Cardiac muscle cell (in vitro differentiated cells and primary cell): ENCODE measurements at regions not wholly inside any gene's neighbourhood (a gene's known extent, or its start where the extent isn't known, plus 50 kb on each side); places are given as distances from the start of the nearest gene placed in this dataset.

ENCODE experiments used
- DNase-seq, 2 donors: peaks; one replicate each; pipeline versions ENCODE4 v3.0.0 to v3.0.0-alpha.2; 2010 to 2017; ENCODE audit warnings: low read depth in 1 of 2, low spot score in 1 of 2
- H3K27ac ChIP-seq: fragments of 200-600 bp; sonication (generic); 2 replicates; pipeline ENCODE4 v1.5.1; 2016
- H3K27me3 ChIP-seq: fragments of 200-600 bp; sonication (generic); 2 replicates; pipeline ENCODE4 v1.6.0; 2016; ENCODE audit warnings: control low read depth
- H3K36me3 ChIP-seq: fragments of 200-600 bp; sonication (generic); 2 replicates; pipeline ENCODE4 v1.5.1; 2016; ENCODE audit warnings: control low read depth
- H3K4me1 ChIP-seq: fragments of 200-600 bp; sonication (generic); 2 replicates; pipeline ENCODE4 v1.8.1; 2017; ENCODE audit warnings: low read depth, mild to moderate bottlenecking, mixed run types
- H3K4me3 ChIP-seq: fragments of 200-600 bp; sonication (generic); 2 replicates; pipeline ENCODE4 v1.5.1; 2016; ENCODE audit warnings: mild to moderate bottlenecking
- H3K9me3 ChIP-seq: fragments of 200-600 bp; sonication (generic); 2 replicates; pipeline ENCODE4 v1.5.1; 2017; ENCODE audit warnings: low read depth, mild to moderate bottlenecking, control low read depth
- TF ChIP-seq, protein P1 (sequence below): IDR thresholded peaks from 2 replicates; pipeline ENCODE4 v1.5.1; 2012; ENCODE audit warnings: low read depth, mild to moderate bottlenecking, low read length

DNA sequence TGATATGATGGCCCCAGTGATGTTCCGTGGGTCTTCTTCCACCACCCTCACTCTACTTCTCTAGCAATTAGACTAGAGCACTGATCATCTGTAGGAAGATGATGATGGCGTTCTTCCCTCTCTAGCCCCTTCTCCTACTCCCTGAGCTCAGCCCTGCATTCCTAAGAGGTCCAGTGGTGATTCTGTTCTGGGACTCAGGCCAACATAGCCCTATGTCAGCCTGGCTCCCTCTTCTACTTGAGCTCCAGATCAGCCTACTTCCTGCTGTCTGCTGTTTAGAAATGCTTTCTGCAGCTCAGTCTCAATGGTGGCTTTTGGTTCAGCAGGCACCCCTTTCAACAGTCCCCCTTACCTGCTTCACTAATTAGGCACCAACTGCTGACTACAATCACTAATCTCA is 86.1 kb upstream of the ZBED5 start:
- Histone ChIP-seq H3K36me3 (no peaks in the 10 kb centered on the region), H3K4me1 (no peaks in the 10 kb centered on the region), H3K27ac (no peak overlapping the region), H3K27me3 (no peaks in the 10 kb centered on the region), H3K4me3 (no peak overlapping the region), H3K9me3 (no peaks in the 10 kb centered on the region)
- DNase-seq, result peak in 1 of 2 donors; percentile 80
- TF ChIP-seq, protein P1, sequence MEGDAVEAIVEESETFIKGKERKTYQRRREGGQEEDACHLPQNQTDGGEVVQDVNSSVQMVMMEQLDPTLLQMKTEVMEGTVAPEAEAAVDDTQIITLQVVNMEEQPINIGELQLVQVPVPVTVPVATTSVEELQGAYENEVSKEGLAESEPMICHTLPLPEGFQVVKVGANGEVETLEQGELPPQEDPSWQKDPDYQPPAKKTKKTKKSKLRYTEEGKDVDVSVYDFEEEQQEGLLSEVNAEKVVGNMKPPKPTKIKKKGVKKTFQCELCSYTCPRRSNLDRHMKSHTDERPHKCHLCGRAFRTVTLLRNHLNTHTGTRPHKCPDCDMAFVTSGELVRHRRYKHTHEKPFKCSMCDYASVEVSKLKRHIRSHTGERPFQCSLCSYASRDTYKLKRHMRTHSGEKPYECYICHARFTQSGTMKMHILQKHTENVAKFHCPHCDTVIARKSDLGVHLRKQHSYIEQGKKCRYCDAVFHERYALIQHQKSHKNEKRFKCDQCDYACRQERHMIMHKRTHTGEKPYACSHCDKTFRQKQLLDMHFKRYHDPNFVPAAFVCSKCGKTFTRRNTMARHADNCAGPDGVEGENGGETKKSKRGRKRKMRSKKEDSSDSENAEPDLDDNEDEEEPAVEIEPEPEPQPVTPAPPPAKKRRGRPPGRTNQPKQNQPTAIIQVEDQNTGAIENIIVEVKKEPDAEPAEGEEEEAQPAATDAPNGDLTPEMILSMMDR, result no peak

DNA sequence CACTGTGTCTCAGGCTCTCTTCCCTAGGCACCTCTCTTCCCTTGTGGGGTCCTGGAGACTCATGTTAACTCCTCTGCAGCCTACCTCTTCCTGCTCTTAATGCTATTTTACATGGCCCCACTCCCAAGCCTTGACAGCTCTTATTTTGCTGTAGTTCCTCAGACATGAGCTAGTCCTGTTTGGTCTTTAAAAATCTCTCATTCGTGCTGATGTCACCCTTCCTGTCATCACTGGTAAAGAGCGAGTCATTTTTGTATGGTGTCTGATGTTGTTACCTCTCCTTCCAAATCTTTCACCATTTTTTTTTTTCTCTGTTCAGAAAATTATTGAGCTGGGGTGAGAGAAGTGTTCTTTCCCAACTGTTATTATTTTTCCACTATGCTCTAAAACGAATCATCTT is 84.8 kb upstream of the ZBED5 start:
- no peak overlapping the region for H3K27ac ChIP-seq
- H3K9me3 ChIP-seq, result no peaks in the 10 kb centered on the region
- TF ChIP-seq, protein P1, result no peak
- no peak overlapping the region for H3K4me3 ChIP-seq
- H3K36me3 ChIP-seq, result no peaks in the 10 kb centered on the region
- no peaks in the 10 kb centered on the region for H3K27me3 ChIP-seq
- no peaks in the 10 kb centered on the region for H3K4me1 ChIP-seq
- DNase-seq, result no peak

DNA sequence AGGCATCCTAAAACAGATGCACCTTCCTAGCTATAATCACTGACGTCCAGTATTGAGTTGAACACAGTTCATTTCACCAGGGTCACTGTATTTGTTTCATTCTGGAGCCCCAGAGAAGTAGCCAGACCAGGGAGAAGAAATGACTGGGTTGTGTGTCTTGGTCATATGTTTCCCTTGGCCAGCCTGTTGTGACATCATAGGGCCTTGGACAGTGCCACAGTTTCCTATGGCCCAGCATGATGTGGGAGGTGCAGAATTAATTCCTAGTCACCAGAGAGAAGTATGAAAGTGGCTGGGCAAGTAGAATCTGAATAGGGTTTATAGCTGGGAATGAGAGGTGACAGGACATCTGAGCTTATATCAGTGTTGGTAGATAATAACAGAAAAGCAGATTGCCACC is 84.0 kb upstream of the ZBED5 start:
- Histone ChIP-seq H3K9me3 (no peaks in the 10 kb centered on the region), H3K36me3 (no peaks in the 10 kb centered on the region), H3K4me1 (no peaks in the 10 kb centered on the region), H3K27ac (no peak overlapping the region), H3K4me3 (no peak overlapping the region), H3K27me3 (no peaks in the 10 kb centered on the region)
- TF ChIP-seq, protein P1, result no peak
- no peak for DNase-seq

DNA sequence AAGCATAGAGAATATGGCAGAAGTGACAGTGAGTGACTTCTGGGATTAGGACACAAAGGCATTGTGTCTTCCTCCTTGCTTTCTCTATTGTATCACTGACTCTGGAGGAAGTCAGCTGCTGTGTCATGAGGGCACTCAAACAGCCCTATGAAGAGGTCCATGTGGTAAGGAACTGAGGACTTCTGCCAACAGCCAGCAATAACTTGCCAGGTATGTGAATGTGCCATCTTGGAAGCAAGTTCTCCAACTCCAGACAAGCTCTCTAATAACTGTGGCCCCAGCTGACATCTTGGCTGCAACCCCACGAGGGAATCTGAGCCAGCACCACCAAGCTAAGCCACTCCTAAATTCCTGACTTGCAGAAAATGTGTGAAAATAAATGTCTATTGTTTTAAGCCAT is 83.6 kb upstream of the ZBED5 start:
- Histone ChIP-seq H3K9me3 (no peaks in the 10 kb centered on the region), H3K27ac (no peak overlapping the region), H3K4me3 (no peak overlapping the region), H3K4me1 (no peaks in the 10 kb centered on the region), H3K36me3 (no peaks in the 10 kb centered on the region), H3K27me3 (no peaks in the 10 kb centered on the region)
- no peak for DNase-seq
- TF ChIP-seq, protein P1, result no peak

DNA sequence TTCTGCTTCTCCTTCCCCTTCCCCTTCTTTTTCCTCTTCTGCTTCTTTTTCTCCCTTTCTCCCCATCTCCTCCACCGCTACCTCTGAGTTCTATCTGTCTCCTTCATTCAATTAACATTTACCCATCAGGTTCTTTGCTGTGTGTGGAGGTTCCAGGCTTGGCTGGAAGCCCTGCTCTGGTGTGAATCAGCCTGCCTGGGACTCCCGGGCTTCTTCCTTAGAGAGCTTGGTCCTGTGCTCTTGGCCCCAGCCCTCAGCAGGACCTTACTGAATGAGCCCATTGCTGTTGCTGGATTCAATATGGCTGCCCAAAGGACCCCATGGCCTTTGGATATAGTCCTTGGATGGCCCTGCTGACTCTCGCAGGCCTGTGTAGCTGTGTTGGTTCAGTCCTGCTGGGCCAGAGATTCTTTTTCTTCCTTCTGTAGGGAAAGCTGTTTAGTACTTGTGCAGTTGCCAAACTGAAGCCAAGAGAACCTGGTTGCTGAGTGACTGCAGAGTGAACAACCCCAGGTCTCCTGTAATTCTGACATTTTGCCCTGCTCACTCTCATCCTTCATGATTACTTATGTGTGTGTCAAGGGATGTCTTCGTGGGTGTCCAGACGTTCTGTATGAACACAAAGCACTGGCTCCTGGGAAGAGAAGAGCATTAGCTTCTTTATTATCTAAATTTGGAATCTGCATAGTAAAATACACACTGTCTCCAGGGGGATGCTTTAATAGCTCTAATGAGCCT is 81.0 kb upstream of the ZBED5 start:
- no peak overlapping the region for H3K4me3 ChIP-seq
- H3K27me3 ChIP-seq, result no peaks in the 10 kb centered on the region
- no peak for DNase-seq
- TF ChIP-seq, protein P1, result no peak
- H3K27ac ChIP-seq, result no peak overlapping the region
- H3K4me1 ChIP-seq, result no peaks in the 10 kb centered on the region
- H3K9me3 ChIP-seq, result no peaks in the 10 kb centered on the region
- no peaks in the 10 kb centered on the region for H3K36me3 ChIP-seq
